Ovary (tissue), 7 donors: ENCODE measurements at regions not wholly inside any gene's neighbourhood (a gene's known extent, or its start where the extent isn't known, plus 50 kb on each side); places are given as distances from the start of the nearest gene placed in this dataset.

Experiments
- DNase-seq, 5 donors: peaks; one replicate each; pipeline ENCODE4 v3.0.0-alpha.2; 2019 to 2020
- H3K27ac ChIP-seq, 2 donors: fragments of 200-600 bp; one replicate each; pipeline versions ENCODE4 v1.5.1 to v1.8.0; 2019 to 2022
- H3K27me3 ChIP-seq: fragments of 200-600 bp; one replicate; pipeline ENCODE4 v1.8.0; 2022
- H3K36me3 ChIP-seq: fragments of 200-600 bp; sonication (generic); one replicate; pipeline ENCODE4 v1.5.1; 2019
- H3K4me1 ChIP-seq: one replicate; pipeline ENCODE4 v1.8.1; 2013; ENCODE audit warnings: mild to moderate bottlenecking, moderate library complexity; ENCODE audit not compliant: insufficient read depth
- H3K4me3 ChIP-seq: fragments of 200-600 bp; sonication (generic); one replicate; pipeline ENCODE4 v1.5.1; 2017
- H3K9me3 ChIP-seq, 2 donors: fragments of 200-600 bp in 1 of 2; sonication (generic) in 1 of 2; one replicate each; pipeline versions ENCODE4 v1.5.1 to v1.8.1; 2013 to 2019; ENCODE audit warnings: mild to moderate bottlenecking in 1 of 2, moderate library complexity in 1 of 2
- CTCF ChIP-seq, 3 donors: fragments of 450-650 bp in 2 of 3; fragments of 200-600 bp in 1 of 3; IDR thresholded peaks; one replicate each; pipeline versions ENCODE4 v1.5.1 to v1.8.0; 2016 to 2022; ENCODE audit warnings: antibody characterized with exemption in 3 of 3, mild to moderate bottlenecking in 1 of 3
- EP300 ChIP-seq: sonication (generic); formaldehyde crosslinking; IDR thresholded peaks from one replicate; pipeline ENCODE4 v1.6.1; 2017; ENCODE audit warnings: antibody characterized with exemption
- POLR2A ChIP-seq: fragments of 450-650 bp; IDR thresholded peaks from one replicate; pipeline ENCODE4 v1.6.1; 2017; ENCODE audit warnings: antibody characterized with exemption, mild to moderate bottlenecking, moderate library complexity
- WGBS, 3 donors: extraction: QIAGEN DNeasy Blood & Tissue Kit in 1 of 3; methylation state at CpG; one replicate each; pipeline versions ENCODE4 v1.1.5 to v1.1.7; 2013 to 2017; 5-methylcytosine and 5-hydroxymethylcytosine counted together
- intact Hi-C, 4 donors: fragments of 100-400 bp; cut with DNase I; formaldehyde crosslinking; loops; one replicate each; pipeline versions ENCODE4 v1.11.0 to v1.15.1; 2022 to 2023
- donor health status: DM: no; HTN: no; CAD: no; lungs with moderate emphysema.
- donor health status: DM: no; HTN: no; CAD: no.
- donor health status: Bipolar disorder and iron deficiency.
- donor health status: DM: no; HTN: no; CAD: no.
- donor health status: DM: yes; HTN: yes; CAD: no.

DNA sequence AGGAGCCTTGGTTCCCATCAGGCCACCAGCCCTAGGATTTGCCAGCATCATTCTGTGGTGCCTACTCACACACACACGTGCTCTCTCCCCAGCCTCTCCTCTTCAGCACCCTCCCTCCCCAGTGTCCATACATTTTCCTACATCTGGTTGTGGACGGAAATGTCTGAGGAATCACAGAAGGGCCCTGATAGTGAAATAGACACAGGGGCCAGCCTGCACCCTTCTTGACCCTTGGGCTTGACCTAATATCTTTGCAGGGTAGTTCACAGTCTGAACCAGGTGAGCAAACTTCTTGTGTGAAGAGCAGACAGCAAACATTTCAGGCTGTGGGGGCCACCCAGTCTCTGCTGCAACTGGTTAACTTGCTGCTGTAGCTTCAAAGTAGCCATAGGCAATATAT lies 108.5 kb upstream of the NXT1 start:
- 75 to 78% (median 78%) methylated on average over 2 of the region's 2 CpGs for WGBS, 3 donors
- intact Hi-C loops = loop anchor here in 2 of 4 donors (5.0 to 10.0 kb wide), 3 partner anchors 103 to 547 kb away; partner anchors contain the start of gene THBD (in 1 of the 2)
- H3K4me1 ChIP-seq = peaks cover 2% of the 10 kb centered on the region
- TF ChIP-seq EP300 = no peak
- TF ChIP-seq POLR2A = no peak
- TF ChIP-seq CTCF (IDR thresholded peaks at IDR 0.05) = no peak
- no peaks in the 10 kb centered on the region for H3K27me3 ChIP-seq
- H3K9me3 ChIP-seq = no peaks in the 10 kb centered on the region
- H3K4me3 ChIP-seq = no peak overlapping the region
- H3K36me3 ChIP-seq = no peaks in the 10 kb centered on the region
- no peak for DNase-seq
- no peak overlapping the region for H3K27ac ChIP-seq

DNA sequence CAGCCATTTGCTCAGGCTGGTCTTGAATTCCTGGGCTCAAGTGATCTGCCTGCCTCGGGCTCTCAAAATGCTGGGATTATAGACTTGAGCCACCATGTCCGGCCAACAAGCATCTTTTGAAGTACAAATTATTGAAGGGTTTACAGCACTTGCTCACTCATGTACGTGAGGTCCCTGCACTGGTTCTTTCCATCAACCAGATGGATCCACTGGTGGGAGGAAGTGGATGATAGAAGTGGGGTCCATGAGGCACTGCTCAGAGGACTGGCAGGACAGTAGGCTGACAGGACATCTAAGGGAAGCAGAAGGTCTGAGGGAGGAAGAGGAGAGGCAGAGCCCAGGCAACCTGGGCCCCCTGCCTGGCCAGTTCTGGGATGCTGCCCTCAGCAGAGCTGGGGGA lies 109.2 kb upstream of the NXT1 start:
- no peaks in the 10 kb centered on the region for H3K36me3 ChIP-seq
- H3K9me3 ChIP-seq = no peaks in the 10 kb centered on the region
- WGBS, 3 donors = 82 to 92% (median 92%) methylated on average over 3 of the region's 3 CpGs
- TF ChIP-seq CTCF (IDR thresholded peaks at IDR 0.05) = no peak
- no peak for TF ChIP-seq EP300
- TF ChIP-seq POLR2A = no peak
- no peak overlapping the region for H3K4me3 ChIP-seq
- H3K27me3 ChIP-seq = no peaks in the 10 kb centered on the region
- no peaks in the 10 kb centered on the region for H3K4me1 ChIP-seq
- no peak for DNase-seq
- intact Hi-C loops = loop anchor here in 2 of 4 donors (1.0 to 10.0 kb wide), 4 partner anchors 24 to 547 kb away; partner anchors contain the start of gene THBD (in 1 of the 2)
- no peak overlapping the region for H3K27ac ChIP-seq

GRCh38 chr20:23240519-23240918 lies 110.1 kb upstream of the NXT1 start:
- intact Hi-C loops = loop anchor here in 2 of 4 donors (5.0 to 10.0 kb wide), 3 partner anchors 104 to 546 kb away; partner anchors contain the start of gene THBD (in 1 of the 2)

GRCh38 chr20:23237201-23237600 lies 113.4 kb upstream of the NXT1 start:
- peaks cover 8% of the 10 kb centered on the region for H3K4me1 ChIP-seq
- H3K27me3 ChIP-seq = no peaks in the 10 kb centered on the region
- H3K36me3 ChIP-seq = no peaks in the 10 kb centered on the region
- DNase-seq = no peak
- H3K27ac ChIP-seq = no peak overlapping the region
- intact Hi-C loops = loop anchor here in 2 of 4 donors (2.0 to 5.0 kb wide), 3 partner anchors 185 to 545 kb away; no protein-coding TSS in a partner anchor
- H3K4me3 ChIP-seq = no peak overlapping the region
- TF ChIP-seq EP300 = no peak
- TF ChIP-seq CTCF (IDR thresholded peaks at IDR 0.05) = no peak
- TF ChIP-seq POLR2A = no peak
- H3K9me3 ChIP-seq = no peaks in the 10 kb centered on the region

More at GRCh38 chr20:23240519-23240918, 110.1 kb upstream of the NXT1 start:
- H3K36me3 ChIP-seq = no peaks in the 10 kb centered on the region
- no peak overlapping the region for H3K4me3 ChIP-seq
- no peaks in the 10 kb centered on the region for H3K9me3 ChIP-seq
- no peaks in the 10 kb centered on the region for H3K27me3 ChIP-seq
- WGBS, 3 donors = 83 to 90% (median 86%) methylated on average over 1 of the region's 1 CpG
- no peak overlapping the region for H3K27ac ChIP-seq
- TF ChIP-seq POLR2A = no peak
- no peak for TF ChIP-seq EP300
- no peaks in the 10 kb centered on the region for H3K4me1 ChIP-seq
- no peak for DNase-seq

DNA sequence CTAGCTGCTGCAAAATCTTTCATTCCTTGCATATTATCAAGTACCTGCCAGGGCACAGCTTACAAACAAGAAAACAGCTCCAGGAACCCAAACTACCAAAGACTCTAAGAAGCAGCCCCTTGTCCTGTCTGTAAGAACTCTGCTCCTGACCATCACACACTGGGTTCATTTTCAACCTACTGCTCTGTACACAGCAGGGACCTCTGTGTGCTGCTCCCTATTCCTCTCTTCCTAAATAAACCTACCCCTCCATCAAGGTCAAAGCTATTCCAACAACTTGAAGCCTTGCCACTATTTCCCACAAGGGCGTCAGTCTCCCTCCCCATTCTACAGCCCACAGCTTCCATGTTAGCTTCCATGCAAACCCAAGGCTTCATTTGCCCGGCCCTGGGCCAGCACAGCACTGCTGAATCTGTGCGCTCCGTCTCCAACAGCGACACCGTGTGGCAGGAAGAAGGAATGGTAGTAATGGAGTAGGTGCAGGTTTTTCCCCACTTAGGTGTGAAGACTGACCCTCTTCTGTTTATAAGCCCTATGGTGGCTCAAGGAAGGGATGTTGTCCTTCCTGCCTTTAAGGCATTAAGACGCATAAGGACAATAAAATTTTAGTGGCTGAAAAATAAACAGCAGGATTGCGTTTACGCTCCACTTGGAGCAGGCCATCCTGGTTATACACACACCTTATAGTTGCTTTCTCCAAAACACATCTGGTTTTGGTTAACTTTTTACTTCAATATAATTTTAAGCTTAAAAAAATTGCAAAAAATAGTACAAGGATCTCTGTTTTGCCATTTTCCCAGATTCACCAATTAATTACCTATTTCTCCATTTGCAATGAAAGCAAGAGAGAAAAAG lies 115.2 kb upstream of the NXT1 start:
- Histone ChIP-seq H3K36me3 (no peaks in the 10 kb centered on the region), H3K27me3 (no peaks in the 10 kb centered on the region), H3K9me3 (no peaks in the 10 kb centered on the region), H3K4me3 (no peak overlapping the region), H3K4me1 (peaks cover 8% of the 10 kb centered on the region), H3K27ac (no peak overlapping the region)
- peak; percentile 76 to 83 (median 79) for DNase-seq
- intact Hi-C loops = loop anchor here in 3 of 4 donors (1.0 to 5.0 kb wide), 4 partner anchors 183 to 543 kb away; no protein-coding TSS in a partner anchor
- WGBS, 3 donors = 28 to 37% (median 30%) methylated on average over 9 of the region's 9 CpGs
- TF ChIP-seq CTCF (IDR thresholded peaks at IDR 0.05) = peak; percentile 60 to 80 (median 71)
- no peak for TF ChIP-seq EP300
- TF ChIP-seq POLR2A = no peak
